Urothelium cell line (cell line): ENCODE measurements at regions not wholly inside any gene's neighbourhood (a gene's known extent, or its start where the extent isn't known, plus 50 kb on each side); places are given as distances from the start of the nearest gene placed in this dataset.

Experiments used
- DNase-seq: peaks from one replicate; pipeline ENCODE4 v3.0.0; 2011; ENCODE audit warnings: low spot score, mixed read lengths
- FAIRE-seq: peaks from 2 replicates; lab custom pipeline; 2011; peaks lifted over from hg19 to GRCh38; lab: Jason Lieb, UNC

DNA sequence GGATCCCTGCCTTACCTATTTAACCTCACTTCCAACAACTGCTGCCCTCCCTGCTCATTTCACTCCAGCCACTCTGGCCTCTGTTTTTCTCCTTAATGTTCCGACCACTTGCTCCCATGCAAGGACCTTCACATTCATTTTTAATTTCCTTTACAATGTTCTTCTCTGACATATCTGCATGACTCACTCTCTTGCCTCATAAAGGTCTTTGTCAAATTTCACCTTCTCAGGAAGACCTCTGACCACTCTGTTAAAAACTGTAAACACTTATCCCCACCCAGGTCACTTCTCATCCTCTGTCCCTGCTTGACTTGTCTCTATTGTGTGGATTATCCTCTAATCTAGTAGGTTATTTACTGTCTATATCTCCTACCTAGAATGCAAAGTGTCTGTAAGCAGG lies 751.2 kb downstream of the BRINP1 start:
- no peak for FAIRE-seq
- DNase-seq, result no peak

GRCh38 chr9:118618849-118619248 lies 750.4 kb downstream of the BRINP1 start:
- FAIRE-seq, result no peak
- no peak for DNase-seq

DNA sequence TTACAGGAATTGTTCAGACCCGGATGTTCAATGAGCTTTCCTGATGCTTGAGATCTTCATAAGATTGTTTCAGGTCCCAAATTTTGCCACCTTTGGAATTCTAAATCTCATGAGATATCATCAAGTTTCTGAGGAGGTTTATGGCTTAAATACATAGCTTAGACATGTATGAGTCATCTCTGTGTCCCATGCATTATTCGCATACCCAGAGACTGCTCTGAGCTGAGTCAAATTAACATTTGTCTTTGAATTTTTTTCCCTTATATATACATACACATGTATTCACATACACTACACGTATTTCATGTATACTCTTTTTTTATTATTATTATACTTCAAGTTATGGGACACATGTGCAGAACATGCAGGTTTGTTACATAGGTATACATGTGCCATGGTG lies 744.6 kb downstream of the BRINP1 start:
- no peak for FAIRE-seq
- DNase-seq, result no peak

DNA sequence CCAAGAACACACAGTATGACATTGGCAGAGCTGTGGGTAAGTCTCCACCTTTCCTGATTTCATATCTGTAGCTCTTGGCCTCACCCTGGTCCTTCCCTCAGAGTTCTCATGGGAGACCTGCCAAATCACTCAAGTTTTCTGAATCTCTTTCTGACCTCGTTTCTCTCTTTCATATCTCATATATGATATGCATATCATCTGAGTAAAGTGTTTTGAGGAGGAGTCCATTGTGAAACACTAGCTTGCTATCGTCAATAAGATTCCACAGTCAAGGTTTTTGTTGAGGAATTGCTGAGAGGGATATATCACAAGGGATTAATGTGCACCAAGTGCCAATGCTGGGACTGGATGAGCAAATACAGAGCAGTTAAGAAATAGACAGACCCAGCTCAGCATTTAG lies 739.2 kb downstream of the BRINP1 start:
- FAIRE-seq (no peak), DNase-seq (no peak)

- FAIRE-seq (no peak), DNase-seq (no peak)
These were observed 738.2 kb downstream of the BRINP1 start for GRCh38 chr9:118630931-118631595.

DNA sequence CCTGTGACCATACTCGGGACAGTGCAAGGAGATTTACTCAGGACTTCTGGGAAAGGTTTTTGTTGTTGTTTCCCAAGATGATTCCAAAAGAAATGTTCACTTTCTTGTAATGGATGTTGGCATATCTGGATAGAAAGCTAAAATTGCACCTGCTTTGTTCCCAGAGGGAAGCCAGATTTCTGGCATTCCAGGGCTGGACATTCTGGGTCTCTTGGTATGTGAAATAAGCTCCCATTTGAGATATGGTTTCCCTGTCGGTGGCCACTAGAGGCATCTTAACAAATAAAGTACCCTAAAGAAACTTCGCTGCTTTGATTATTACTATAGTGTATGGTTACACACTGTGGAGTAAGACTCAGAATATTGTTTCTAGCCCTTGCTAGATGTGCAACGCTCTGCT lies 737.3 kb downstream of the BRINP1 start:
- FAIRE-seq, result no peak

DNA sequence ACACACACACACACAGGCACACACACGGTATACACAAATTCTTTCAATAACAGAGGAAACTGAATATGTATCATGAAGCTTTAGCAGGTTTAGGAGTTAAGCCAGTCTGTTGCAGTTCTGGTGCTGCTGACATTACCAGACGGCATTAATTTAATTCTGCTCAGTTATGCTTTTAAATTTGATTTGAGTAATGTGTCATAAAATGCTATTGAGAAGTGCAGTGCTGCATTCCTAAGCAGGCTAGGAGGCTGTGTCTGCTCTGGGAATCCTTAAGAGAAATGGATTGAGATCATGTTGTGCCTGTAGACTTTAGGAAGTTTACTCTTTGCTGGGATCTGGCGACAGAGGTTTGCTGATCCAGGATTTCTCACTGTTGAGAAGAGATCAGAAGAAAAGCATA lies 733.8 kb downstream of the BRINP1 start:
- DNase-seq, result no peak
- no peak for FAIRE-seq

More for the DNA sequence above, 737.3 kb downstream of the BRINP1 start:
- DNase-seq, result no peak

DNA sequence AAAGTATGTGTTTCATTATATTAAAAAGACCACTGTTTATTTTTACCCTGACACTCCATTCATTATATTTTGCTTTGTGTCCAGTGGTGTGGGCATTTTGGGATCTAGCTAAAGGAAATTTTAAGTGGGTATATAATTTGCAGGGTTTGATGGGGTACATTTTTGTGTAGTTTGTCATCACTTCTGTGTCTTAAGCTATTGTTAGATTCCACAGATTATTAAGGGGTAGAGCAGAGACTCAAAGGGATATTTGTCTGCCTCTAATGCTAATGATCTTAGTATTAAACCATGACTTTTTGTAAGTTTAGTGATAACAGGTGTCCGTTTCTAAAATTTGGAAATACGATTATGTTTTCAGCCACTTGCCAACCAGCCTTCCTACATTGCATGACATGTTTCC lies 731.6 kb downstream of the BRINP1 start:
- no peak for DNase-seq
- no peak for FAIRE-seq

DNA sequence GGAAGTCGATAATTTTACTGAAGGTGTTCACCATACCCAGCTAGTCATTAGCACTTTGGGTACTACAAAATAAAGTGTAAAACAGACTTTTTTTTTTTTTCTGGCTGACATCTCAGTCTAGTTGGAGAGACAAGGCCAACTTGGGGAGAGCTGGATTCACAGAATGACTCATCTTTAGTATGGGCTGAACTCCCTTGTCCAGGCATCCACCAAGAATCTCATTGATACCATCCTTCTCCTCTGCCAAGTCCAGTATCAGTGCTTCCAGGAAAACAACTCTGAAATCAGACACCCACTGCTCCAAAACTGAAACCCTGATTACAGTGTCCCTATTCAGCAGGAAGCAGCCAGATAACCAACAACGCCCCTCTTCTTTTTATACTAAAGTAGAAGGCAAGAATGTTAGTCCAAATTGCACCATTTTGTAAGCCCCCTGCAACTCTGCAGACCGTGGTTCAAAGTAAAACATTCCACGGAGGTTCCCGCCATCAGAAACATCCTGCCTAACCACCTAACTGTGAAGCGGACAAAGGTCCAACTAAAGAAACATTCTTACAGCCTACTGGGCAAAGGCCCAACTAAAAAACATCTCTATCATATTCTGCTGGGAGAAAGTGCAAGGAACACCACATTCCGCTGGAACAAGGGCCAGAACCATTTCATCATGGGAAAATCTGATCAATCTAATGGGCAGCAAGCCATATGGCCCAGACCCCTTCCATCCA lies 728.2 kb downstream of the BRINP1 start:
- FAIRE-seq, result no peak
- DNase-seq, result peak; percentile 61

DNA sequence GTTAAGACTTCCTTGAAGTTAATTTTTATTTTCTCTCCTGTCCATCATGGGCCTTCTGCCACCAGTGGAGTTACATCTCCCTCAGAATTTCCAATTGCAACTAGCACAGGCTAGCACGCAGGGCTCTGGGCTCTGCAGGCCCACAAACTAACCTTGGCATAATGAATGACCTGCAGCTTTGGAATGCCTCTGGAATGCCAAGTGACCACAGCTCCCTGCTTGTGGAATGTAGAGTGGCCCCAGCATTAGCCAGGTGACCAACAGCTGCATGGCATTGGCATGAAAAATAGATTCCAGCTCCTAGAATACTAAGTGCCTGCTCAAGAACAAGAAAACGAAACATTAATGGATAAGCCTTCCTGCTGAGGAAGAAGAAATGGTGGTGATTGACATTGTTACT lies 726.1 kb downstream of the BRINP1 start:
- FAIRE-seq, result no peak
- DNase-seq, result peak; percentile 82

DNA sequence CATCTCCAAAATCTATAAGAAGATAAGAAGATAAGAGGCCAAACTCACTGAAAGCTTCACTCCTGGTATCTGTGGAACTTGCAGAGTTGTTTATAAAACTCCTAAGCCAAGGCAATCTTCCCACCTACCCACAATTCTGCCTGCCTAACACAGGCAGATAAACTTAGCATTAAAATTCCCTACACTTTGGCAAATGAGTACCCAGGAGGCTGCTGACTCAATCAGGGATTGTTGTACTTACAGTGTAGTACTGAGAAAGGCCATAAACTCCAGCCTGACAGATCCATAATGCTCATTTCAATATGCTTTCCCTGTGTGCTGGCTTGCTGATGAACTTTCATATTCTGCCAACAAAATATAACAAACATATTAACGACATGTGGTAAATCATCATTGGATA lies 725.2 kb downstream of the BRINP1 start:
- DNase-seq (no peak), FAIRE-seq (no peak)

DNA sequence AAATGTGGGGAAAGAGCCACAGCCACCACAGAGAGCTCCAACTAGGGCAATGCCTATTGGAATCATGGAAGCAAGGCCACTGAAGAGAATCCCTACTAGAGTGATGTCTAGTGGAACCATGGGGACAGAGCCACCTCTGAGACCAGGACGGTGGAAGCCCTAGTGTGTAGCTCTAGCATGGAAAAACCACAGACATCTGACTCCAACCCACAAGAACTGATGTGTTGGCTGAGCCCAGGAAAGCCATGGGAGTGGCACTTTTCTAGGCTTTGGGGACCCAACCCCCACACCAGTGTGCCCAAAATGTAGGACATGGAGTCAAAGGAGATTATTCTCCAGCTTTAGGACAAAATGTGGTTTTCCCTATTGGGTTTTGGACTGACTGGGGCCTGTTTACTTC lies 721.9 kb downstream of the BRINP1 start:
- FAIRE-seq (no peak), DNase-seq (no peak)

DNA sequence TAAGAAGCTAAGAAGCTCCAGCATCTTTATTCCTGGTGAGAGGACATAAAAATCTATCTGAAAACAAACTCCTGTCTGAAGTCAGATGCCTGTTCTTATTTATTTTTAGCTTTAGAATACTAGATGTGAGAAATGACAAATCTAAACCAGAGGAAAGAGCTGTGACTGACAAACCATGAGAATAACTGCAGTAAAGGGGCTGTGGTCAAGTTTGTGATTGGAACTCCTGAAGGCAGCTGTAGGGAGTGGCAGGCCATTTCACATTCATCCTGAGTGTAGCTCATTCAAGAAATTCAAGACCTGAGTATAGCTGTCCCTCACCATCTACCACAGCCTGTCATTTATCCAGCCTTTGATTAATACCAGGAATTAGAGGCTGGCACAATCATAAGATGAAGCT lies 718.8 kb downstream of the BRINP1 start:
- DNase-seq (no peak), FAIRE-seq (no peak)

DNA sequence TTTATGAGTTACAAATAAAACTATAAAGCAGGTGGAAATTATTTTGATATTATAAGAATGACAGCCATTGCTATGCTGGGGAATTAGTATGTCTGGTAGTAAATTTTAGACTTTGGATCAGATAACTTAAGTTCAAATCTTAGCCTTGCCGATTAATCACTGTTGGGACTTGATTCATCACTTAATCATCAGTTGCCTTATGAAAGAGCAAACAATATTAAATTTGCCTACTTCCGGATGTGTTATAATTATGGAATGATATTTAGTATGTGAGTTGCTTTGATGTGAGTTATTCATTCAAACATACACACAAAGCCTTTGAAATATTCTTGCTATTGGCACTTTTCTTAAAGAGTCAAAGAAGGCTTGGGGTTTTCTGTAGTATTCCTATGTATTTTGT lies 717.7 kb downstream of the BRINP1 start:
- DNase-seq (no peak), FAIRE-seq (no peak)

GRCh38 chr9:118652258-118652657 lies 717.0 kb downstream of the BRINP1 start:
- DNase-seq, result no peak
- FAIRE-seq, result no peak

DNA sequence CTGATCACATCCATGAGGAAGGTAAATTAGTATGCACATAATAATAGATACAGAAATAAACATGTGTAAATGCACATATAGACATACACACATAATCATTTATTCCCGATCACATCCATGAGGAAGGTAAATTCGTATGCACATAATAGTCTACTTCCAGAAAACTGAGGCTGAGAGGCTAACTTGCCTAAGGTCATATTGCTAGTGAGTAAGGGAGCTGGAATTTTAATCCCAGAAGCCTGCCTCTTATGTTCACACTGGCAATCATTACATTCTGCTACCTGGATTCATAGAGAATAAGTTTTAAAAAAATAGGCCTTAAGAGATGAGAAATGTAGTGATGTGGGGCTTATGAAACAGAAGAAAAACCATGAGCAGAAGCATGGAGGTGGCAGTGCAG lies 716.3 kb downstream of the BRINP1 start:
- FAIRE-seq (no peak), DNase-seq (no peak)

GRCh38 chr9:118659011-118659410 lies 710.2 kb downstream of the BRINP1 start:
- no peak for DNase-seq
- no peak for FAIRE-seq

- no peak for FAIRE-seq
- no peak for DNase-seq
These were observed 703.9 kb downstream of the BRINP1 start for GRCh38 chr9:118665226-118665919.

- FAIRE-seq, result no peak
- no peak for DNase-seq
These were observed 699.0 kb downstream of the BRINP1 start for GRCh38 chr9:118670011-118670953.

DNA sequence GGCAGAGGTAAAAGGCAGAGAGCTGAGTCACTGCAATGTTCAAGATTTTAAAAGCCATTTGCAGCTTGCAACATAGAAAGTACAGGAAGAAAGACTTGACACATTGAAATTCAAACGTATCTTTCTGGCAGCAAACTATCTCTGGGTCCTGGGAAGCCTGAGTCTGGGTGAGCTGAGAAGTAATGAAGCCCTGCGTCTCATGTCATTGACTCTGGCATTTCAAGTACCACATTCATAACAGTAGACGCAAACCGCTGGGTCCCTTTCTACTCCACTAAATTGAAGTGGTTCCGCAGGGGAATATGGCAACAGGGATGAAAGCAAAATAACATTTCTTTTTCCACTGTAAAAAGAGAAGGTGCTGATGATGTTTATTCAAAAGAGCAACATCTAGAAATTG lies 694.3 kb downstream of the BRINP1 start:
- DNase-seq (no peak), FAIRE-seq (no peak)
